HG03565 (cell line): ENCODE measurements at regions not wholly inside any gene's neighbourhood (a gene's known extent, or its start where the extent isn't known, plus 50 kb on each side); places are given as distances from the start of the nearest gene placed in this dataset.

ENCODE experiments used
- ATAC-seq: cut with Tn5 transposase; IDR thresholded peaks from one replicate; pipeline ENCODE4 v1.9.1; 2021; ENCODE audit warnings: mild to moderate bottlenecking, moderate library complexity; ENCODE audit not compliant: unreplicated experiment

GRCh38 chr1:96632045-96632664, 89.4 kb upstream of the PTBP2 start:
- ATAC-seq: no peak

- ATAC-seq: no peak
Observed at GRCh38 chr1:96633695-96634094, 87.9 kb upstream of the PTBP2 start.

- ATAC-seq: no peak
Observed at GRCh38 chr1:96634883-96635282, 86.7 kb upstream of the PTBP2 start.

- no peak for ATAC-seq
Observed at GRCh38 chr1:96641282-96641681, 80.3 kb upstream of the PTBP2 start.

- no peak for ATAC-seq
Observed at GRCh38 chr1:96643519-96643918, 78.1 kb upstream of the PTBP2 start.

GRCh38 chr1:96649301-96649700, 72.3 kb upstream of the PTBP2 start:
- ATAC-seq: no peak

GRCh38 chr1:96651517-96651916, 70.1 kb upstream of the PTBP2 start:
- ATAC-seq: no peak

- no peak for ATAC-seq
Observed at GRCh38 chr1:96660051-96660450, 61.5 kb upstream of the PTBP2 start.

- no peak for ATAC-seq
Observed at GRCh38 chr1:96660503-96660902, 61.1 kb upstream of the PTBP2 start.
